IMR-90 (cell line): ENCODE measurements at regions not wholly inside any gene's neighbourhood (a gene's known extent, or its start where the extent isn't known, plus 50 kb on each side); places are given as distances from the start of the nearest gene placed in this dataset.

Experiments used
- ATAC-seq: fragments of 200-7000 bp; cut with Tn5 transposase; 2 replicates; pipeline ENCODE4 v1.9.1; 2020; ENCODE audit warnings: low read depth, mild to moderate bottlenecking, moderate library complexity
- BruUV-seq: library from RNA; stranded (reverse); fragments of 400-500 nt; replicated peaks from 2 replicates; lab custom pipeline; 2021; lab: Mats Ljungman, UMichigan
- CTCF ChIA-PET: fragments of 300-600 bp; formaldehyde crosslinking; extraction: SDS; loops from one replicate; lab custom pipeline; 2021; ENCODE audit warnings: antibody characterized with exemption; lab: Yijun Ruan, JAX
- POLR2A ChIA-PET: fragments of 300-600 bp; sonication (Branson Sonifier 250); formaldehyde crosslinking; loops from one replicate; lab custom pipeline; 2022; ENCODE audit warnings: antibody characterized with exemption; ENCODE audit not compliant: unreplicated experiment; lab: Charles Lee
- DNase-seq: peaks from one replicate; pipeline ENCODE4 v3.0.0; 2013
- H2AFZ ChIP-seq: replicated peaks from 2 replicates; pipeline ENCODE3; 2013; ENCODE audit warnings: low read length, mild to moderate bottlenecking; ENCODE audit not compliant: poor library complexity
- H2AK5ac ChIP-seq: 2 replicates; pipeline ENCODE4 v1.6.1; 2013; ENCODE audit warnings: low read depth, low read length, inconsistent platforms
- H2AK9ac ChIP-seq: replicated peaks from 2 replicates; pipeline ENCODE3; 2013; ENCODE audit warnings: mild to moderate bottlenecking, low read depth, low read length, moderate library complexity; ENCODE audit not compliant: poor library complexity
- H2BK120ac ChIP-seq: 2 replicates; pipeline ENCODE4 v1.6.1; 2013; ENCODE audit warnings: low read depth, low read length, inconsistent platforms
- H2BK15ac ChIP-seq: 3 replicates; pipeline ENCODE4 v1.6.1; 2013; ENCODE audit warnings: low read depth, low read length, inconsistent platforms
- H2BK20ac ChIP-seq: 2 replicates; pipeline ENCODE4 v1.6.1; 2013; ENCODE audit warnings: low read depth, mild to moderate bottlenecking, inconsistent platforms, low read length, moderate library complexity
- H2BK5ac ChIP-seq: 2 replicates; pipeline ENCODE4 v1.6.1; 2013; ENCODE audit warnings: mild to moderate bottlenecking, low read depth, low read length, inconsistent platforms; ENCODE audit not compliant: poor library complexity, severe bottlenecking
- H3K14ac ChIP-seq: replicated peaks from 2 replicates; pipeline ENCODE4 v1.6.1; 2013; ENCODE audit warnings: low read depth, low read length, inconsistent platforms
- H3K18ac ChIP-seq: 2 replicates; pipeline ENCODE4 v1.6.1; 2013; ENCODE audit warnings: low read depth, low read length, control low read depth
- H3K23ac ChIP-seq: 2 replicates; pipeline ENCODE4 v1.6.1; 2013; ENCODE audit warnings: low read depth, low read length, inconsistent platforms
- H3K27ac ChIP-seq: 2 replicates; pipeline ENCODE4 v1.5.1; 2013; ENCODE audit warnings: mild to moderate bottlenecking, control low read depth, low read length; ENCODE audit not compliant: insufficient read depth
- H3K27me3 ChIP-seq: 2 replicates; pipeline ENCODE4 v1.6.1; 2013; ENCODE audit warnings: low read length; ENCODE audit not compliant: control insufficient read depth, insufficient read depth
- H3K36me3 ChIP-seq: 2 replicates; pipeline ENCODE4 v1.6.1; 2013; ENCODE audit warnings: low read length, mixed read lengths; ENCODE audit not compliant: control insufficient read depth, insufficient read depth
- H3K4ac ChIP-seq: 2 replicates; pipeline ENCODE4 v1.6.1; 2013; ENCODE audit warnings: low read depth, low read length, inconsistent platforms
- H3K4me1 ChIP-seq: 2 replicates; pipeline ENCODE4 v1.6.1; 2013; ENCODE audit warnings: low read length, mixed read lengths; ENCODE audit not compliant: control insufficient read depth, insufficient read depth
- H3K4me2 ChIP-seq: 2 replicates; pipeline ENCODE4 v1.6.1; 2013; ENCODE audit warnings: low read depth, mild to moderate bottlenecking, control low read depth, low read length, moderate library complexity
- H3K4me3 ChIP-seq: 2 replicates; pipeline ENCODE4 v1.5.1; 2013; ENCODE audit warnings: low read depth, mild to moderate bottlenecking, control low read depth, low read length, moderate library complexity; ENCODE audit not compliant: insufficient read depth
- H3K56ac ChIP-seq: 2 replicates; pipeline ENCODE4 v1.6.1; 2013; ENCODE audit warnings: low read length, inconsistent platforms; ENCODE audit not compliant: insufficient read depth; ENCODE audit errors: extremely low read depth
- H3K79me1 ChIP-seq, 2 experiments: 2 replicates each; pipeline ENCODE4 v1.6.1; 2013; ENCODE audit warnings: low read length in 2 of 2, inconsistent platforms in 1 of 2, low read depth in 1 of 2
- H3K9ac ChIP-seq: 2 replicates; pipeline ENCODE4 v1.6.1; 2013; ENCODE audit warnings: low read depth, low read length, control low read depth
- H3K9me1 ChIP-seq: 2 replicates; pipeline ENCODE4 v1.6.1; 2013; ENCODE audit warnings: low read length, inconsistent platforms; ENCODE audit not compliant: insufficient read depth
- H3K9me3 ChIP-seq: 2 replicates; pipeline ENCODE4 v1.6.1; 2013; ENCODE audit warnings: low read length; ENCODE audit not compliant: control insufficient read depth, insufficient read depth
- H4K20me1 ChIP-seq: 2 replicates; pipeline ENCODE4 v1.6.1; 2013; ENCODE audit warnings: low read length, inconsistent platforms; ENCODE audit not compliant: insufficient read depth
- H4K5ac ChIP-seq: 2 replicates; pipeline ENCODE4 v1.6.1; 2013; ENCODE audit warnings: mild to moderate bottlenecking, low read depth, low read length, control low read depth
- H4K8ac ChIP-seq, 2 experiments: 2 replicates each; pipeline ENCODE4 v1.6.1; 2013; ENCODE audit warnings: low read depth in 2 of 2, low read length in 2 of 2, control low read depth in 1 of 2, inconsistent platforms in 1 of 2
- H4K91ac ChIP-seq: 2 replicates; pipeline ENCODE4 v1.6.1; 2013; ENCODE audit warnings: low read depth, low read length, inconsistent platforms; ENCODE audit not compliant: insufficient read depth
- BHLHE40 ChIP-seq: fragments of 150-350 bp; IDR thresholded peaks from 2 replicates; pipeline ENCODE4 v1.6.1; 2016; ENCODE audit warnings: mild to moderate bottlenecking, low read depth, low read length
- CEBPB ChIP-seq: IDR thresholded peaks from 2 replicates; pipeline ENCODE4 v1.6.1; 2012; ENCODE audit warnings: low read depth, low read length, improper control_type of control experiment
- CHD1 ChIP-seq: IDR thresholded peaks from 2 replicates; pipeline ENCODE4 v1.6.1; 2012; ENCODE audit warnings: low read depth, low read length, improper control_type of control experiment
- CTCF ChIP-seq: conservative IDR thresholded peaks from 2 replicates; pipeline ENCODE4 v1.5.1; 2012; ENCODE audit warnings: mild to moderate bottlenecking, low read depth, low read length, improper control_type of control experiment
- ELK1 ChIP-seq: fragments of 150-350 bp; IDR thresholded peaks from 2 replicates; pipeline ENCODE4 v1.6.1; 2016; ENCODE audit warnings: low read depth, mild to moderate bottlenecking, low read length, moderate library complexity, borderline replicate concordance
- FOS ChIP-seq: fragments of 150-350 bp; IDR thresholded peaks from 2 replicates; pipeline ENCODE4 v1.6.1; 2016; ENCODE audit warnings: low read depth, low read length
- MAFK ChIP-seq: IDR thresholded peaks from 2 replicates; pipeline ENCODE4 v1.6.1; 2012; ENCODE audit warnings: low read depth, low read length, improper control_type of control experiment
- MAZ ChIP-seq: IDR thresholded peaks from 2 replicates; pipeline ENCODE4 v1.6.1; 2012; ENCODE audit warnings: low read depth, mild to moderate bottlenecking, low read length, improper control_type of control experiment, moderate library complexity, borderline replicate concordance
- MXI1 ChIP-seq: IDR thresholded peaks from 2 replicates; pipeline ENCODE4 v1.6.1; 2012; ENCODE audit warnings: low read depth, mild to moderate bottlenecking, low read length, moderate library complexity, borderline replicate concordance
- NFE2L2 ChIP-seq: fragments of 150-350 bp; IDR thresholded peaks from 2 replicates; pipeline ENCODE4 v1.6.1; 2016; ENCODE audit warnings: low read depth, mild to moderate bottlenecking, low read length
- POLR2A ChIP-seq: IDR thresholded peaks from 2 replicates; pipeline ENCODE4 v1.6.1; 2012; ENCODE audit warnings: mild to moderate bottlenecking, low read depth, low read length
- RAD21 ChIP-seq: IDR thresholded peaks from 2 replicates; pipeline ENCODE4 v1.6.1; 2012; ENCODE audit warnings: low read length, improper control_type of control experiment
- RCOR1 ChIP-seq: IDR thresholded peaks from 2 replicates; pipeline ENCODE4 v1.6.1; 2012; ENCODE audit warnings: mild to moderate bottlenecking, low read length, improper control_type of control experiment; ENCODE audit not compliant: insufficient replicate concordance
- RFX5 ChIP-seq: IDR thresholded peaks from 2 replicates; pipeline ENCODE4 v1.8.0; 2012; ENCODE audit warnings: low read depth, mild to moderate bottlenecking, low read length, moderate library complexity
- SMC3 ChIP-seq: fragments of 150-350 bp; IDR thresholded peaks from 2 replicates; pipeline ENCODE4 v1.6.1; 2016; ENCODE audit warnings: low read depth, mild to moderate bottlenecking, antibody characterized with exemption, low read length, moderate library complexity
- USF2 ChIP-seq: fragments of 150-350 bp; IDR thresholded peaks from 2 replicates; pipeline ENCODE4 v1.6.1; 2017; ENCODE audit warnings: mild to moderate bottlenecking, antibody characterized with exemption, low read length, low read depth
- WGBS, 2 experiments: methylation state at CpG; one replicate each; pipeline versions ENCODE4 v1.1.5 to v1.1.7; 2013; ENCODE audit warnings: missing lambda C conversion rate in 2 of 2; ENCODE audit not compliant: insufficient read length in 1 of 2; ENCODE audit errors: extremely low coverage in 2 of 2; 5-methylcytosine and 5-hydroxymethylcytosine counted together
- dilution Hi-C: fragments of 300-500 bp; cut with HindIII; formaldehyde crosslinking; loops from one replicate; pipeline ENCODE4 v1.14.3; 2018; ENCODE audit warnings: low sequenced_read_pairs; ENCODE audit not compliant: unreplicated experiment
- in situ Hi-C: fragments of 300-500 bp; cut with MboI; formaldehyde crosslinking; loops from 3 replicates; pipeline ENCODE4 v1.14.3; 2019; ENCODE audit warnings: low sequenced_read_pairs, inconsistent platforms, mixed read lengths
- intact Hi-C: fragments of 100-400 bp; cut with micrococcal nuclease; formaldehyde crosslinking; loops from 2 replicates; pipeline ENCODE4 v1.10.0; 2022

GRCh38 chr7:98735801-98736200 lies 118.7 kb downstream of the NPTX2 start:
- Histone ChIP-seq H4K91ac (no peak overlapping the region), H4K8ac (no peak overlapping the region), H4K5ac (no peak overlapping the region), H2BK120ac (no peak overlapping the region), H3K9ac (no peak overlapping the region), H3K4me3 (no peak overlapping the region), H3K36me3 (no peaks in the 10 kb centered on the region), H3K27ac (no peak overlapping the region), H3K4me2 (no peak overlapping the region), H3K9me1 (no peaks in the 10 kb centered on the region), H2AK9ac (no peak overlapping the region), H3K56ac (no peak overlapping the region), H3K27me3 (no peaks in the 10 kb centered on the region), H2AFZ (no peak overlapping the region), H3K4ac (no peak overlapping the region), H3K4me1 (no peaks in the 10 kb centered on the region), H3K9me3 (peaks cover 5% of the 10 kb centered on the region; the same call in 1 of the 2 replicates), H2AK5ac (no peak overlapping the region), H3K14ac (no peak overlapping the region), H2BK15ac (no peak overlapping the region), H2BK5ac (no peak overlapping the region), H2BK20ac (no peak overlapping the region), H4K20me1 (no peaks in the 10 kb centered on the region), H3K23ac (no peak overlapping the region), H3K18ac (no peak overlapping the region), H3K79me1 (no peaks in the 10 kb centered on the region)
- no peak for TF ChIP-seq CTCF
- no peak for TF ChIP-seq RAD21
- no peak for TF ChIP-seq BHLHE40
- no peak for TF ChIP-seq POLR2A
- TF ChIP-seq USF2: no peak
- TF ChIP-seq MAFK: no peak
- no peak for TF ChIP-seq NFE2L2
- no peak for TF ChIP-seq RCOR1
- TF ChIP-seq MXI1: no peak
- no peak for TF ChIP-seq ELK1
- TF ChIP-seq CHD1: no peak
- TF ChIP-seq RFX5: no peak
- TF ChIP-seq CEBPB: no peak
- TF ChIP-seq FOS: no peak
- TF ChIP-seq MAZ: no peak
- TF ChIP-seq SMC3: no peak
- ATAC-seq: no peak
- dilution Hi-C loops (no loop called here), in situ Hi-C loops (loop anchor here (25.0 kb wide), 1 partner anchor 424 kb away; no protein-coding TSS in a partner anchor), intact Hi-C loops (no loop called here)
- BruUV-seq: no TSS peak
- CTCF ChIA-PET: interaction anchor here (1.3 kb wide), 1 partner anchor 10 kb away, joined by 11 read pairs; no protein-coding TSS in a partner anchor
- no peak for DNase-seq
- POLR2A ChIA-PET: no interaction called here
- WGBS, 2 experiments: no CpG with 5 or more reads among the region's 14 CpGs
